GM23338 (cell line): ENCODE measurements at regions not wholly inside any gene's neighbourhood (a gene's known extent, or its start where the extent isn't known, plus 50 kb on each side); places are given as distances from the start of the nearest gene placed in this dataset.

Experiments
- ATAC-seq: fragments of 200-7000 bp; cut with Tn5 transposase; 3 replicates; pipeline ENCODE4 v1.9.1; 2020
- DNase-seq: peaks from one replicate; pipeline ENCODE4 v3.0.0-alpha.2; 2015; ENCODE audit warnings: low spot score
- H2AFZ ChIP-seq: fragments of 200-600 bp; sonication (generic); 2 replicates; pipeline ENCODE4 v1.8.0; 2016; ENCODE audit warnings: antibody characterized with exemption, mild to moderate bottlenecking, moderate library complexity
- H3F3A ChIP-seq: fragments of 200-600 bp; sonication (generic); replicated peaks from 2 replicates; pipeline ENCODE4 v1.8.0; 2017; ENCODE audit warnings: antibody characterized with exemption, mixed run types, low read depth
- H3K27ac ChIP-seq: fragments of 200-600 bp; sonication (generic); 2 replicates; pipeline ENCODE4 v1.6.1; 2016; ENCODE audit warnings: low read depth
- H3K27me3 ChIP-seq: fragments of 200-600 bp; sonication (generic); 2 replicates; pipeline ENCODE4 v1.8.0; 2016; ENCODE audit warnings: mild to moderate bottlenecking, mixed run types, moderate library complexity; ENCODE audit not compliant: insufficient read depth
- H3K36me3 ChIP-seq: fragments of 200-600 bp; sonication (generic); 2 replicates; pipeline ENCODE4 v1.8.0; 2016; ENCODE audit warnings: mild to moderate bottlenecking; ENCODE audit not compliant: insufficient read depth
- H3K4me1 ChIP-seq: fragments of 200-600 bp; sonication (generic); 2 replicates; pipeline ENCODE4 v1.8.0; 2016; ENCODE audit warnings: mild to moderate bottlenecking, moderate library complexity; ENCODE audit not compliant: insufficient read depth
- H3K4me2 ChIP-seq: fragments of 200-600 bp; sonication (generic); 2 replicates; pipeline ENCODE4 v1.7.1; 2017; ENCODE audit warnings: mixed run types
- H3K4me3 ChIP-seq: fragments of 200-600 bp; sonication (generic); 2 replicates; pipeline ENCODE4 v1.6.1; 2016; ENCODE audit warnings: mixed run types
- H3K79me2 ChIP-seq: fragments of 200-600 bp; sonication (generic); replicated peaks from 2 replicates; pipeline ENCODE4 v1.8.0; 2017; ENCODE audit warnings: mild to moderate bottlenecking; ENCODE audit not compliant: insufficient read depth
- H3K9me2 ChIP-seq: fragments of 200-600 bp; sonication (generic); 2 replicates; pipeline ENCODE4 v1.8.0; 2017; ENCODE audit not compliant: insufficient read depth
- H4K20me1 ChIP-seq: fragments of 200-600 bp; sonication (generic); replicated peaks from 2 replicates; pipeline ENCODE4 v1.8.0; 2017; ENCODE audit warnings: mild to moderate bottlenecking; ENCODE audit not compliant: insufficient read depth
- H3K27ac Mint-ChIP-seq: 2 replicates; pipeline ENCODE4 v1.8.0; 2020; ENCODE audit warnings: inconsistent platforms, mild to moderate bottlenecking, moderate library complexity, mixed read lengths
- H3K27me3 Mint-ChIP-seq: 3 replicates; pipeline ENCODE4 v1.8.0; 2022; ENCODE audit warnings: low read depth, mild to moderate bottlenecking, moderate library complexity, mixed read lengths, inconsistent platforms; ENCODE audit not compliant: insufficient read depth, poor library complexity
- H3K36me3 Mint-ChIP-seq: 3 replicates; pipeline ENCODE4 v1.8.0; 2021; ENCODE audit warnings: low read depth, mild to moderate bottlenecking, inconsistent platforms, moderate library complexity, mixed read lengths
- H3K4me1 Mint-ChIP-seq: 3 replicates; pipeline ENCODE4 v1.8.0; 2020; ENCODE audit warnings: mild to moderate bottlenecking, inconsistent platforms, mixed read lengths
- H3K4me3 Mint-ChIP-seq: 3 replicates; pipeline ENCODE4 v1.8.0; 2021; ENCODE audit warnings: moderate library complexity, mild to moderate bottlenecking, inconsistent platforms, mixed read lengths
- H3K9me3 Mint-ChIP-seq: 3 replicates; pipeline ENCODE4 v1.8.0; 2020; ENCODE audit warnings: moderate library complexity, mild to moderate bottlenecking, inconsistent platforms, mixed read lengths
- CREB1 ChIP-seq: fragments of 250-450 bp; sonication (Bioruptor Pico); IDR thresholded peaks from 2 replicates; pipeline ENCODE4 v1.5.0; 2020; ENCODE audit warnings: low read depth, mild to moderate bottlenecking, moderate library complexity
- EZH2 ChIP-seq: fragments of 200-600 bp; sonication (generic); IDR thresholded peaks from one replicate; pipeline ENCODE4 v1.8.0; 2017; ENCODE audit warnings: antibody characterized with exemption, mild to moderate bottlenecking, low read depth; ENCODE audit not compliant: unreplicated experiment
- EZH2phosphoT487 ChIP-seq: fragments of 200-600 bp; sonication (generic); IDR thresholded peaks from one replicate; pipeline ENCODE4 v1.8.1; 2018; ENCODE audit warnings: antibody characterized with exemption; ENCODE audit not compliant: unreplicated experiment
- NANOG ChIP-seq: IDR thresholded peaks from 2 replicates; pipeline ENCODE4 v1.6.1; 2016; ENCODE audit warnings: antibody characterized with exemption, borderline replicate concordance
- POLR2AphosphoS5 ChIP-seq: IDR thresholded peaks from 2 replicates; pipeline ENCODE4 v1.6.1; 2016; ENCODE audit warnings: antibody characterized with exemption, low read depth
- STAT1 ChIP-seq: IDR thresholded peaks from one replicate; pipeline ENCODE4 v1.6.1; 2016; ENCODE audit warnings: antibody characterized with exemption; ENCODE audit not compliant: unreplicated experiment
- ZNF114 ChIP-seq: fragments of 250-450 bp; sonication (Bioruptor Pico); IDR thresholded peaks from 2 replicates; pipeline ENCODE4 v1.5.0; 2020; ENCODE audit warnings: mild to moderate bottlenecking, moderate library complexity
- ZNF331 ChIP-seq: fragments of 250-450 bp; sonication (Bioruptor Pico); IDR thresholded peaks from 2 replicates; pipeline ENCODE4 v1.5.0; 2020; ENCODE audit warnings: low read depth, mild to moderate bottlenecking, moderate library complexity
- TF ChIP-seq, protein P1 (sequence below), 2 experiments: fragments of 200-600 bp in 1 of 2; sonication (generic) in 1 of 2; conservative IDR thresholded peaks; 2 replicates each; pipeline versions ENCODE4 v1.5.1 to v1.6.1; 2016 to 2017; ENCODE audit warnings: antibody characterized with exemption in 2 of 2, low read depth in 2 of 2, mild to moderate bottlenecking in 2 of 2, moderate library complexity in 1 of 2
- TF ChIP-seq, protein P2 (sequence below): IDR thresholded peaks from one replicate; pipeline ENCODE4 v1.6.1; 2018; ENCODE audit warnings: antibody characterized with exemption; ENCODE audit not compliant: unreplicated experiment
- TF ChIP-seq, protein P3 (sequence below): IDR thresholded peaks from 2 replicates; pipeline ENCODE4 v1.6.1; 2016; ENCODE audit warnings: antibody characterized with exemption

GRCh38 chr6:50461696-50462095 is 251.6 kb upstream of the TFAP2D start (continued):
- TF ChIP-seq EZH2phosphoT487: no peak
- TF ChIP-seq, protein P1, sequence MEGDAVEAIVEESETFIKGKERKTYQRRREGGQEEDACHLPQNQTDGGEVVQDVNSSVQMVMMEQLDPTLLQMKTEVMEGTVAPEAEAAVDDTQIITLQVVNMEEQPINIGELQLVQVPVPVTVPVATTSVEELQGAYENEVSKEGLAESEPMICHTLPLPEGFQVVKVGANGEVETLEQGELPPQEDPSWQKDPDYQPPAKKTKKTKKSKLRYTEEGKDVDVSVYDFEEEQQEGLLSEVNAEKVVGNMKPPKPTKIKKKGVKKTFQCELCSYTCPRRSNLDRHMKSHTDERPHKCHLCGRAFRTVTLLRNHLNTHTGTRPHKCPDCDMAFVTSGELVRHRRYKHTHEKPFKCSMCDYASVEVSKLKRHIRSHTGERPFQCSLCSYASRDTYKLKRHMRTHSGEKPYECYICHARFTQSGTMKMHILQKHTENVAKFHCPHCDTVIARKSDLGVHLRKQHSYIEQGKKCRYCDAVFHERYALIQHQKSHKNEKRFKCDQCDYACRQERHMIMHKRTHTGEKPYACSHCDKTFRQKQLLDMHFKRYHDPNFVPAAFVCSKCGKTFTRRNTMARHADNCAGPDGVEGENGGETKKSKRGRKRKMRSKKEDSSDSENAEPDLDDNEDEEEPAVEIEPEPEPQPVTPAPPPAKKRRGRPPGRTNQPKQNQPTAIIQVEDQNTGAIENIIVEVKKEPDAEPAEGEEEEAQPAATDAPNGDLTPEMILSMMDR (conservative IDR thresholded peaks at IDR 0.05; ENCODE audit: low read depth in 2 of 2): no peak

- no peaks in the 10 kb centered on the region for H3K4me1 Mint-ChIP-seq
- ATAC-seq (no peak), DNase-seq (no peak)
- H3K4me3 Mint-ChIP-seq: no peak overlapping the region
- peaks cover 2% of the 10 kb centered on the region for H3K27me3 Mint-ChIP-seq
- Histone ChIP-seq H2AFZ (no peak overlapping the region), H3K27ac (no peak overlapping the region), H4K20me1 (no peaks in the 10 kb centered on the region), H3K27me3 (no peaks in the 10 kb centered on the region), H3K9me2 (no peaks in the 10 kb centered on the region), H3K4me1 (no peaks in the 10 kb centered on the region), H3K4me3 (no peak overlapping the region), H3K4me2 (no peak overlapping the region), H3K79me2 (no peaks in the 10 kb centered on the region), H3F3A (no peaks in the 10 kb centered on the region), H3K36me3 (no peaks in the 10 kb centered on the region)
- H3K9me3 Mint-ChIP-seq: no peaks in the 10 kb centered on the region
- H3K27ac Mint-ChIP-seq: no peak overlapping the region
- H3K36me3 Mint-ChIP-seq: no peaks in the 10 kb centered on the region
- TF ChIP-seq ZNF331 (no peak), STAT1 (no peak), CREB1 (no peak), NANOG (no peak), POLR2AphosphoS5 (no peak), EZH2 (no peak), ZNF114 (CRISPR knock-in tag) (no peak)
- TF ChIP-seq, protein P1 (conservative IDR thresholded peaks at IDR 0.05; ENCODE audit: low read depth in 2 of 2): no peak
- TF ChIP-seq, protein P2, sequence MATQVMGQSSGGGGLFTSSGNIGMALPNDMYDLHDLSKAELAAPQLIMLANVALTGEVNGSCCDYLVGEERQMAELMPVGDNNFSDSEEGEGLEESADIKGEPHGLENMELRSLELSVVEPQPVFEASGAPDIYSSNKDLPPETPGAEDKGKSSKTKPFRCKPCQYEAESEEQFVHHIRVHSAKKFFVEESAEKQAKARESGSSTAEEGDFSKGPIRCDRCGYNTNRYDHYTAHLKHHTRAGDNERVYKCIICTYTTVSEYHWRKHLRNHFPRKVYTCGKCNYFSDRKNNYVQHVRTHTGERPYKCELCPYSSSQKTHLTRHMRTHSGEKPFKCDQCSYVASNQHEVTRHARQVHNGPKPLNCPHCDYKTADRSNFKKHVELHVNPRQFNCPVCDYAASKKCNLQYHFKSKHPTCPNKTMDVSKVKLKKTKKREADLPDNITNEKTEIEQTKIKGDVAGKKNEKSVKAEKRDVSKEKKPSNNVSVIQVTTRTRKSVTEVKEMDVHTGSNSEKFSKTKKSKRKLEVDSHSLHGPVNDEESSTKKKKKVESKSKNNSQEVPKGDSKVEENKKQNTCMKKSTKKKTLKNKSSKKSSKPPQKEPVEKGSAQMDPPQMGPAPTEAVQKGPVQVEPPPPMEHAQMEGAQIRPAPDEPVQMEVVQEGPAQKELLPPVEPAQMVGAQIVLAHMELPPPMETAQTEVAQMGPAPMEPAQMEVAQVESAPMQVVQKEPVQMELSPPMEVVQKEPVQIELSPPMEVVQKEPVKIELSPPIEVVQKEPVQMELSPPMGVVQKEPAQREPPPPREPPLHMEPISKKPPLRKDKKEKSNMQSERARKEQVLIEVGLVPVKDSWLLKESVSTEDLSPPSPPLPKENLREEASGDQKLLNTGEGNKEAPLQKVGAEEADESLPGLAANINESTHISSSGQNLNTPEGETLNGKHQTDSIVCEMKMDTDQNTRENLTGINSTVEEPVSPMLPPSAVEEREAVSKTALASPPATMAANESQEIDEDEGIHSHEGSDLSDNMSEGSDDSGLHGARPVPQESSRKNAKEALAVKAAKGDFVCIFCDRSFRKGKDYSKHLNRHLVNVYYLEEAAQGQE: no peak
- TF ChIP-seq, protein P3, sequence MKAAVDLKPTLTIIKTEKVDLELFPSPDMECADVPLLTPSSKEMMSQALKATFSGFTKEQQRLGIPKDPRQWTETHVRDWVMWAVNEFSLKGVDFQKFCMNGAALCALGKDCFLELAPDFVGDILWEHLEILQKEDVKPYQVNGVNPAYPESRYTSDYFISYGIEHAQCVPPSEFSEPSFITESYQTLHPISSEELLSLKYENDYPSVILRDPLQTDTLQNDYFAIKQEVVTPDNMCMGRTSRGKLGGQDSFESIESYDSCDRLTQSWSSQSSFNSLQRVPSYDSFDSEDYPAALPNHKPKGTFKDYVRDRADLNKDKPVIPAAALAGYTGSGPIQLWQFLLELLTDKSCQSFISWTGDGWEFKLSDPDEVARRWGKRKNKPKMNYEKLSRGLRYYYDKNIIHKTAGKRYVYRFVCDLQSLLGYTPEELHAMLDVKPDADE: no peak
Observed at GRCh38 chr6:50463931-50464330, 249.4 kb upstream of the TFAP2D start.
